HG02938 (cell line): ENCODE measurements at regions not wholly inside any gene's neighbourhood (a gene's known extent, or its start where the extent isn't known, plus 50 kb on each side); places are given as distances from the start of the nearest gene placed in this dataset.

ENCODE experiments used
- ATAC-seq: cut with Tn5 transposase; IDR thresholded peaks from one replicate; pipeline ENCODE4 v1.9.1; 2021; ENCODE audit warnings: mild to moderate bottlenecking, moderate library complexity; ENCODE audit not compliant: unreplicated experiment

GRCh38 chr5:158485047-158485446 is 614.7 kb downstream of the EBF1 start:
- ATAC-seq, result no peak

- no peak for ATAC-seq
Measured at GRCh38 chr5:158484150-158484549, 615.6 kb downstream of the EBF1 start.

GRCh38 chr5:158483281-158483860 is 616.3 kb downstream of the EBF1 start:
- no peak for ATAC-seq

- ATAC-seq, result no peak
Measured at GRCh38 chr5:158482125-158482524, 617.6 kb downstream of the EBF1 start.

- no peak for ATAC-seq
Measured at GRCh38 chr5:158478139-158478538, 619.2 kb upstream of the CLINT1 start.

- no peak for ATAC-seq
Measured at GRCh38 chr5:158477214-158477613, 618.3 kb upstream of the CLINT1 start.

GRCh38 chr5:158473016-158473635 is 614.2 kb upstream of the CLINT1 start:
- no peak for ATAC-seq

- ATAC-seq, result no peak
Measured at GRCh38 chr5:158471535-158471924, 612.6 kb upstream of the CLINT1 start.

GRCh38 chr5:158470764-158471534 is 612.0 kb upstream of the CLINT1 start:
- no peak for ATAC-seq

- no peak for ATAC-seq
Measured at GRCh38 chr5:158468444-158468843, 609.5 kb upstream of the CLINT1 start.

GRCh38 chr5:158466191-158466590 is 607.2 kb upstream of the CLINT1 start:
- no peak for ATAC-seq

GRCh38 chr5:158465086-158465972 is 606.4 kb upstream of the CLINT1 start:
- no peak for ATAC-seq

- no peak for ATAC-seq
Measured at GRCh38 chr5:158464383-158464782, 605.4 kb upstream of the CLINT1 start.

GRCh38 chr5:158463938-158464337 is 605.0 kb upstream of the CLINT1 start:
- ATAC-seq, result no peak

GRCh38 chr5:158463188-158463587 is 604.2 kb upstream of the CLINT1 start:
- no peak for ATAC-seq

GRCh38 chr5:158462349-158463114 is 603.6 kb upstream of the CLINT1 start:
- no peak for ATAC-seq

- ATAC-seq, result no peak
Measured at GRCh38 chr5:158461240-158461854, 602.4 kb upstream of the CLINT1 start.

GRCh38 chr5:158458086-158458485 is 599.1 kb upstream of the CLINT1 start:
- ATAC-seq, result no peak

GRCh38 chr5:158456756-158457155 is 597.8 kb upstream of the CLINT1 start:
- no peak for ATAC-seq

- no peak for ATAC-seq
Measured at GRCh38 chr5:158456241-158456640, 597.3 kb upstream of the CLINT1 start.
